ENCODE measurements at regions not wholly inside any gene's neighbourhood (a gene's known extent, or its start where the extent isn't known, plus 50 kb on each side); places are given as distances from the start of the nearest gene placed in this dataset.

GRCh38 chr10:29141761-29142160 lies 147.1 kb upstream of the LYZL1 start:
- TF ChIP-seq, protein P1, sequence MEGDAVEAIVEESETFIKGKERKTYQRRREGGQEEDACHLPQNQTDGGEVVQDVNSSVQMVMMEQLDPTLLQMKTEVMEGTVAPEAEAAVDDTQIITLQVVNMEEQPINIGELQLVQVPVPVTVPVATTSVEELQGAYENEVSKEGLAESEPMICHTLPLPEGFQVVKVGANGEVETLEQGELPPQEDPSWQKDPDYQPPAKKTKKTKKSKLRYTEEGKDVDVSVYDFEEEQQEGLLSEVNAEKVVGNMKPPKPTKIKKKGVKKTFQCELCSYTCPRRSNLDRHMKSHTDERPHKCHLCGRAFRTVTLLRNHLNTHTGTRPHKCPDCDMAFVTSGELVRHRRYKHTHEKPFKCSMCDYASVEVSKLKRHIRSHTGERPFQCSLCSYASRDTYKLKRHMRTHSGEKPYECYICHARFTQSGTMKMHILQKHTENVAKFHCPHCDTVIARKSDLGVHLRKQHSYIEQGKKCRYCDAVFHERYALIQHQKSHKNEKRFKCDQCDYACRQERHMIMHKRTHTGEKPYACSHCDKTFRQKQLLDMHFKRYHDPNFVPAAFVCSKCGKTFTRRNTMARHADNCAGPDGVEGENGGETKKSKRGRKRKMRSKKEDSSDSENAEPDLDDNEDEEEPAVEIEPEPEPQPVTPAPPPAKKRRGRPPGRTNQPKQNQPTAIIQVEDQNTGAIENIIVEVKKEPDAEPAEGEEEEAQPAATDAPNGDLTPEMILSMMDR (conservative IDR thresholded peaks at IDR 0.05; ENCODE audit: low read depth, low read length) = no peak
- no peak for TF ChIP-seq EZH2 (IDR thresholded peaks at IDR 0.05; ENCODE audit: borderline replicate concordance, low read depth, low read length, poor library complexity, severe bottlenecking)

All from A673 (cell line).